Endothelial cell of umbilical vein (primary cell): ENCODE measurements at regions not wholly inside any gene's neighbourhood (a gene's known extent, or its start where the extent isn't known, plus 50 kb on each side); places are given as distances from the start of the nearest gene placed in this dataset.

Experiments
- BruUV-seq: library from RNA; stranded (reverse); fragments of 400-500 nt; replicated peaks from 2 replicates; lab custom pipeline; 2021; lab: Mats Ljungman, UMichigan
- CTCF ChIA-PET: fragments of 300-600, 350-600 bp; sonication (Branson Sonifier 250); formaldehyde crosslinking; loops from one replicate; lab custom pipeline; 2021; ENCODE audit warnings: antibody characterized with exemption, inconsistent platforms; lab: Charles Lee
- POLR2A ChIA-PET: fragments of 300-600, 350-600 bp; sonication (Branson Sonifier 250); formaldehyde crosslinking; loops from one replicate; lab custom pipeline; 2021; ENCODE audit warnings: antibody characterized with exemption, inconsistent platforms; lab: Charles Lee
- DNase-seq: peaks from one replicate; pipeline ENCODE4 v3.0.0-alpha.2; 2011; ENCODE audit warnings: low read depth, low spot score
- FAIRE-seq: peaks from 2 replicates; lab custom pipeline; 2011; peaks lifted over from hg19 to GRCh38; lab: Jason Lieb, UNC
- H2AFZ ChIP-seq: 2 replicates; pipeline ENCODE4 v1.6.0; 2012; ENCODE audit warnings: low read depth, low read length, control low read depth, inconsistent platforms
- H3K27ac ChIP-seq: 2 replicates; pipeline ENCODE4 v1.5.1; 2011; ENCODE audit warnings: low read depth, mild to moderate bottlenecking, control low read depth, low read length, moderate library complexity; ENCODE audit not compliant: insufficient read depth
- H3K27me3 ChIP-seq, 2 experiments: 2 replicates each; pipeline versions ENCODE4 v1.6.0 to v1.6.1; 2011; ENCODE audit warnings: low read length in 2 of 2, mixed read lengths in 1 of 2; ENCODE audit not compliant: control insufficient read depth in 2 of 2, insufficient read depth in 2 of 2
- H3K36me3 ChIP-seq, 2 experiments: 2 replicates in 1 of 2; 3 replicates in 1 of 2; pipeline ENCODE4 v1.5.1; 2011; ENCODE audit warnings: low read length in 2 of 2, mild to moderate bottlenecking in 1 of 2, moderate library complexity in 1 of 2; ENCODE audit not compliant: control insufficient read depth in 2 of 2, insufficient read depth in 2 of 2; ENCODE audit errors: extremely low read depth in 1 of 2
- H3K4me1 ChIP-seq: 3 replicates; pipeline ENCODE4 v1.5.1; 2011; ENCODE audit warnings: mild to moderate bottlenecking, low read length; ENCODE audit not compliant: control insufficient read depth, insufficient read depth; ENCODE audit errors: extremely low read depth
- H3K4me2 ChIP-seq: 2 replicates; pipeline ENCODE4 v1.6.1; 2011; ENCODE audit warnings: low read length, control low read depth, mixed read lengths; ENCODE audit not compliant: insufficient read depth
- H3K4me3 ChIP-seq, 3 experiments: fragments of 200-600 bp in 1 of 3; sonication (generic), shearing (Covaris generic) in 1 of 3; replicated peaks in 1 of 3; 2 replicates each; pipeline ENCODE4 v1.5.1; 2011 to 2016; ENCODE audit warnings: control low read depth in 3 of 3, low read length in 3 of 3, mild to moderate bottlenecking in 2 of 3, inconsistent platforms in 1 of 3, low read depth in 1 of 3, moderate library complexity in 1 of 3; ENCODE audit not compliant: insufficient read depth in 1 of 3
- H3K79me2 ChIP-seq: 2 replicates; pipeline ENCODE4 v1.6.0; 2012; ENCODE audit warnings: low read length, inconsistent platforms; ENCODE audit not compliant: control insufficient read depth, insufficient read depth
- H3K9ac ChIP-seq: replicated peaks from 2 replicates; pipeline ENCODE3; 2011; ENCODE audit warnings: low read length, control low read depth; ENCODE audit not compliant: insufficient read depth; ENCODE audit errors: extremely low read depth
- H3K9me1 ChIP-seq: replicated peaks from 3 replicates; pipeline ENCODE4 v1.6.0; 2011; ENCODE audit warnings: mild to moderate bottlenecking, low read length; ENCODE audit not compliant: control insufficient read depth, insufficient read depth; ENCODE audit errors: extremely low read depth
- H3K9me3 ChIP-seq: replicated peaks from 2 replicates; pipeline ENCODE4 v1.5.1; 2012; ENCODE audit warnings: low read length, inconsistent platforms; ENCODE audit not compliant: control insufficient read depth, insufficient read depth
- H4K20me1 ChIP-seq: replicated peaks from 2 replicates; pipeline ENCODE3; 2011; ENCODE audit warnings: mild to moderate bottlenecking, low read length; ENCODE audit not compliant: control insufficient read depth, insufficient read depth; ENCODE audit errors: extremely low read depth
- EZH2 ChIP-seq: IDR thresholded peaks from 2 replicates; pipeline ENCODE4 v1.6.1; 2012; ENCODE audit warnings: borderline replicate concordance, low read depth, mild to moderate bottlenecking, moderate library complexity, low read length, inconsistent platforms; ENCODE audit not compliant: severe bottlenecking
- FOS ChIP-seq: IDR thresholded peaks from 2 replicates; pipeline ENCODE4 v1.6.1; 2011; ENCODE audit warnings: mild to moderate bottlenecking, low read length, moderate library complexity, borderline replicate concordance; ENCODE audit not compliant: insufficient read depth
- GATA2 ChIP-seq: IDR thresholded peaks from 2 replicates; pipeline ENCODE4 v1.7.0; 2011; ENCODE audit warnings: low read depth, mild to moderate bottlenecking, moderate library complexity, mixed read lengths, low read length; ENCODE audit not compliant: insufficient read length, insufficient read depth
- JUN ChIP-seq: IDR thresholded peaks from 2 replicates; pipeline ENCODE4 v1.6.1; 2011; ENCODE audit warnings: borderline replicate concordance, low read depth; ENCODE audit not compliant: insufficient read length, insufficient read depth
- MYC ChIP-seq: IDR thresholded peaks from one replicate; pipeline ENCODE4 v1.6.1; 2011; ENCODE audit warnings: mild to moderate bottlenecking, low read depth, low read length
- POLR2A ChIP-seq: IDR thresholded peaks from 2 replicates; pipeline ENCODE4 v1.6.1; 2012; ENCODE audit warnings: low read depth, mild to moderate bottlenecking, control low read depth, low read length
- POLR2AphosphoS5 ChIP-seq: IDR thresholded peaks from 2 replicates; pipeline ENCODE4 v1.6.1; 2012; ENCODE audit warnings: low read depth, mild to moderate bottlenecking, control low read depth, low read length, moderate library complexity; ENCODE audit not compliant: insufficient read depth
- dilution Hi-C: fragments of 300-500 bp; cut with MboI; formaldehyde crosslinking; loops from one replicate; pipeline ENCODE4 v1.15.0; 2019; ENCODE audit warnings: low sequenced_read_pairs; ENCODE audit not compliant: extremely low pct_ligation_motif_present
- intact Hi-C: fragments of 100-400 bp; cut with micrococcal nuclease; formaldehyde crosslinking; loops from one replicate; pipeline ENCODE4 v1.10.0; 2022
- TF ChIP-seq, protein P1 (sequence below), 2 donors: IDR thresholded peaks; 1 replicate in 1 of 2; 2 replicates in 1 of 2; pipeline ENCODE4 v1.5.1; 2011; ENCODE audit warnings: low read length in 2 of 2, mild to moderate bottlenecking in 2 of 2, moderate library complexity in 2 of 2, control low read depth in 1 of 2, inconsistent platforms in 1 of 2, low read depth in 1 of 2; ENCODE audit not compliant: insufficient read depth in 1 of 2; ENCODE audit errors: extremely low read depth in 1 of 2
- TF ChIP-seq, protein P2 (sequence below): IDR thresholded peaks from 2 replicates; pipeline ENCODE4 v1.6.1; 2011; ENCODE audit not compliant: insufficient read depth, insufficient read length

DNA sequence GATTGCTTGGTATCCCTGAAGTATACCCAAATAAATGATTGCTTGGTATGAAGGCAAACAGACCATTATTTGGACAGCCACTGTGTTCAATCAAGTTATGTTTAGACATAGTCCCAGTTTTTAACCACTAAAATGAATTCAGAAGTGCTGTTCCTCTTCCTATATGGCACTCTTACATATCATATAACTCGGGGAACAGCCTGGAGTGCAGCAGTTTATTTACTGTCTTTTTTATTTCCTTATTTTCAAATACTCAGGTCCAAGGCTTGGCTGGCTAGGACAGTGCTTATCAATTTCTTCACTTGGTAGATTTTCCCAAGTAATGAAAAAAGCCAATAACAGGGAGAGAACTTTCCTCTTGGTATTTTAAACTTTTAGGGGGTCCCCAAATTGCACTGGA is 58.6 kb upstream of the CCDC112 start:
- Histone ChIP-seq H3K4me2 (no peak overlapping the region), H3K9me1 (no peaks in the 10 kb centered on the region), H3K36me3 (no peaks in the 10 kb centered on the region), H4K20me1 (no peaks in the 10 kb centered on the region), H3K79me2 (no peaks in the 10 kb centered on the region), H3K27ac (no peak overlapping the region), H2AFZ (no peak overlapping the region), H3K9me3 (no peaks in the 10 kb centered on the region), H3K4me1 (peaks cover 6% of the 10 kb centered on the region), H3K9ac (no peak overlapping the region), H3K27me3 (no peaks in the 10 kb centered on the region), H3K4me3 (no peak overlapping the region)
- dilution Hi-C loops = no loop called here
- ChIA-PET POLR2A (no interaction called here), CTCF (no interaction called here)
- TF ChIP-seq, protein P1, sequence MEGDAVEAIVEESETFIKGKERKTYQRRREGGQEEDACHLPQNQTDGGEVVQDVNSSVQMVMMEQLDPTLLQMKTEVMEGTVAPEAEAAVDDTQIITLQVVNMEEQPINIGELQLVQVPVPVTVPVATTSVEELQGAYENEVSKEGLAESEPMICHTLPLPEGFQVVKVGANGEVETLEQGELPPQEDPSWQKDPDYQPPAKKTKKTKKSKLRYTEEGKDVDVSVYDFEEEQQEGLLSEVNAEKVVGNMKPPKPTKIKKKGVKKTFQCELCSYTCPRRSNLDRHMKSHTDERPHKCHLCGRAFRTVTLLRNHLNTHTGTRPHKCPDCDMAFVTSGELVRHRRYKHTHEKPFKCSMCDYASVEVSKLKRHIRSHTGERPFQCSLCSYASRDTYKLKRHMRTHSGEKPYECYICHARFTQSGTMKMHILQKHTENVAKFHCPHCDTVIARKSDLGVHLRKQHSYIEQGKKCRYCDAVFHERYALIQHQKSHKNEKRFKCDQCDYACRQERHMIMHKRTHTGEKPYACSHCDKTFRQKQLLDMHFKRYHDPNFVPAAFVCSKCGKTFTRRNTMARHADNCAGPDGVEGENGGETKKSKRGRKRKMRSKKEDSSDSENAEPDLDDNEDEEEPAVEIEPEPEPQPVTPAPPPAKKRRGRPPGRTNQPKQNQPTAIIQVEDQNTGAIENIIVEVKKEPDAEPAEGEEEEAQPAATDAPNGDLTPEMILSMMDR (IDR thresholded peaks at IDR 0.05; ENCODE audit: extremely low read depth in 1 of 2, insufficient read depth in 1 of 2, low read depth in 1 of 2, low read length in 2 of 2) = no peak
- TF ChIP-seq POLR2A (no peak), JUN (no peak), GATA2 (no peak), POLR2AphosphoS5 (no peak), EZH2 (no peak), FOS (no peak), MYC (no peak)
- TF ChIP-seq, protein P2, sequence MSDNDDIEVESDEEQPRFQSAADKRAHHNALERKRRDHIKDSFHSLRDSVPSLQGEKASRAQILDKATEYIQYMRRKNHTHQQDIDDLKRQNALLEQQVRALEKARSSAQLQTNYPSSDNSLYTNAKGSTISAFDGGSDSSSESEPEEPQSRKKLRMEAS = no peak
- no TSS peak for BruUV-seq
- FAIRE-seq = no peak
- no peak for DNase-seq
- intact Hi-C loops = no loop called here
